ENCODE measurements at regions not wholly inside any gene's neighbourhood (a gene's known extent, or its start where the extent isn't known, plus 50 kb on each side); places are given as distances from the start of the nearest gene placed in this dataset.
"Not testable (repeated sequence)": the region's sequence is repeated elsewhere in the genome, so short reads cannot be mapped to it uniquely, and the experiment has no call there.

- no peak for DNase-seq
Observed at GRCh38 chr3:182000447-182000846, 288.7 kb downstream of the SOX2 start.

- DNase-seq, result no peak
Observed at GRCh38 chr3:182005219-182005618, 293.5 kb downstream of the SOX2 start.

- DNase-seq, result no peak
Observed at GRCh38 chr3:182005701-182006100, 294.0 kb downstream of the SOX2 start.

GRCh38 chr3:182006431-182006830 lies 294.7 kb downstream of the SOX2 start:
- no peak for DNase-seq

GRCh38 chr3:182007441-182007840 lies 295.7 kb downstream of the SOX2 start:
- no peak for DNase-seq

GRCh38 chr3:182018361-182018760 lies 306.6 kb downstream of the SOX2 start:
- no peak for DNase-seq

GRCh38 chr3:182019926-182020325 lies 308.2 kb downstream of the SOX2 start:
- DNase-seq, result no peak

- no peak for DNase-seq
Observed at GRCh38 chr3:182023843-182024242, 312.1 kb downstream of the SOX2 start.

GRCh38 chr3:182027366-182027765 lies 315.6 kb downstream of the SOX2 start:
- DNase-seq, result no peak

GRCh38 chr3:182028081-182028480 lies 316.4 kb downstream of the SOX2 start:
- no peak for DNase-seq

GRCh38 chr3:182034231-182034630 lies 322.5 kb downstream of the SOX2 start:
- DNase-seq, result not testable (repeated sequence)

- DNase-seq, result no peak
Observed at GRCh38 chr3:182035324-182035723, 323.6 kb downstream of the SOX2 start.

- no peak for DNase-seq
Observed at GRCh38 chr3:182036382-182036781, 324.7 kb downstream of the SOX2 start.

- DNase-seq, result no peak
Observed at GRCh38 chr3:182041668-182042291, 330.1 kb downstream of the SOX2 start.

- DNase-seq, result no peak
Observed at GRCh38 chr3:182045736-182046135, 334.0 kb downstream of the SOX2 start.

- no peak for DNase-seq
Observed at GRCh38 chr3:182046166-182046764, 334.5 kb downstream of the SOX2 start.

- no peak for DNase-seq
Observed at GRCh38 chr3:182050932-182051331, 339.2 kb downstream of the SOX2 start.

GRCh38 chr3:182052332-182052731 lies 340.6 kb downstream of the SOX2 start:
- no peak for DNase-seq

GRCh38 chr3:182052757-182053156 lies 341.0 kb downstream of the SOX2 start:
- no peak for DNase-seq

GRCh38 chr3:182058488-182058887 lies 346.8 kb downstream of the SOX2 start:
- DNase-seq, result no peak

GRCh38 chr3:182063742-182064141 lies 352.0 kb downstream of the SOX2 start:
- DNase-seq, result no peak

- no peak for DNase-seq
Observed at GRCh38 chr3:182067423-182067822, 355.7 kb downstream of the SOX2 start.

GRCh38 chr3:182078316-182078715 lies 366.6 kb downstream of the SOX2 start:
- DNase-seq, result no peak

GRCh38 chr3:182078929-182079328 lies 367.2 kb downstream of the SOX2 start:
- DNase-seq, result no peak

- no peak for DNase-seq
Observed at GRCh38 chr3:182081096-182081495, 369.4 kb downstream of the SOX2 start.
